Stimulated activated CD8-positive, alpha-beta memory T cell treated with anti-CD3 and anti-CD28 coated beads, Interleukin-7, amount 100 ng/mL, for 1 hour (primary cell): ENCODE measurements at regions not wholly inside any gene's neighbourhood (a gene's known extent, or its start where the extent isn't known, plus 50 kb on each side); places are given as distances from the start of the nearest gene placed in this dataset.
"Not testable (repeated sequence)": the region's sequence is repeated elsewhere in the genome, so short reads cannot be mapped to it uniquely, and the experiment has no call there.

ENCODE experiments used
- DNase-seq, 2 donors: peaks; one replicate each; pipeline ENCODE4 v3.0.0-alpha.2; 2020; ENCODE audit warnings: low read depth in 2 of 2

GRCh38 chr15:19844061-19844460 lies 697.5 kb downstream of the GOLGA6L6 start:
- not testable (repeated sequence) for DNase-seq
